ENCODE measurements at regions not wholly inside any gene's neighbourhood (a gene's known extent, or its start where the extent isn't known, plus 50 kb on each side); places are given as distances from the start of the nearest gene placed in this dataset.

- Histone ChIP-seq H3K9me3 (ENCODE audit: severe bottlenecking) (no peaks in the 10 kb centered on the region), H3K27ac (no peak overlapping the region), H3K36me3 (no peaks in the 10 kb centered on the region), H3K4me3 (ENCODE audit: low read depth, low read length) (no peak overlapping the region), H3K27me3 (ENCODE audit: insufficient read depth, low read depth, severe bottlenecking) (no peaks in the 10 kb centered on the region)
- DNase-seq, result no peak
- TF ChIP-seq CTCF (IDR thresholded peaks at IDR 0.05; ENCODE audit: low read depth, low read length), result no peak
These were observed 70.1 kb upstream of the NRIP1 start for GRCh38 chr21:15134701-15135470.

GRCh38 chr21:15135867-15136629 lies 71.2 kb upstream of the NRIP1 start:
- Histone ChIP-seq H3K27ac (no peak overlapping the region), H3K27me3 (ENCODE audit: insufficient read depth, low read depth, severe bottlenecking) (no peaks in the 10 kb centered on the region), H3K36me3 (no peaks in the 10 kb centered on the region), H3K9me3 (ENCODE audit: severe bottlenecking) (no peaks in the 10 kb centered on the region), H3K4me3 (ENCODE audit: low read depth, low read length) (no peak overlapping the region)
- TF ChIP-seq CTCF (IDR thresholded peaks at IDR 0.05; ENCODE audit: low read depth, low read length), result no peak
- DNase-seq, result no peak

- Histone ChIP-seq H3K9me3 (ENCODE audit: severe bottlenecking) (no peaks in the 10 kb centered on the region), H3K4me3 (ENCODE audit: low read depth, low read length) (no peak overlapping the region), H3K27me3 (ENCODE audit: insufficient read depth, low read depth, severe bottlenecking) (no peaks in the 10 kb centered on the region), H3K36me3 (no peaks in the 10 kb centered on the region), H3K27ac (no peak overlapping the region)
- TF ChIP-seq CTCF (IDR thresholded peaks at IDR 0.05; ENCODE audit: low read depth, low read length), result no peak
- peak; percentile 80 for DNase-seq
These were observed 73.7 kb upstream of the NRIP1 start for GRCh38 chr21:15138490-15138889.

GRCh38 chr21:15139898-15140297 lies 75.1 kb upstream of the NRIP1 start:
- DNase-seq, result no peak
- H3K27me3 ChIP-seq (ENCODE audit: insufficient read depth, low read depth, severe bottlenecking), result no peaks in the 10 kb centered on the region
- no peaks in the 10 kb centered on the region for H3K9me3 ChIP-seq (ENCODE audit: severe bottlenecking)
- H3K36me3 ChIP-seq, result no peaks in the 10 kb centered on the region
- H3K27ac ChIP-seq, result peak overlapping the region; percentile 5
- no peak overlapping the region for H3K4me3 ChIP-seq (ENCODE audit: low read depth, low read length)
- TF ChIP-seq CTCF (IDR thresholded peaks at IDR 0.05; ENCODE audit: low read depth, low read length), result no peak

GRCh38 chr21:15140321-15141019 lies 75.7 kb upstream of the NRIP1 start:
- no peaks in the 10 kb centered on the region for H3K9me3 ChIP-seq (ENCODE audit: severe bottlenecking)
- no peak for TF ChIP-seq CTCF (IDR thresholded peaks at IDR 0.05; ENCODE audit: low read depth, low read length)
- H3K27ac ChIP-seq, result peak overlapping the region; percentile 5
- peak; percentile 47 for DNase-seq
- H3K4me3 ChIP-seq (ENCODE audit: low read depth, low read length), result peak overlapping the region; percentile 6; the same call in 1 of the 2 replicates
- H3K36me3 ChIP-seq, result no peaks in the 10 kb centered on the region
- H3K27me3 ChIP-seq (ENCODE audit: insufficient read depth, low read depth, severe bottlenecking), result no peaks in the 10 kb centered on the region

All from WERI-Rb-1 (cell line).